ENCODE measurements at regions not wholly inside any gene's neighbourhood (a gene's known extent, or its start where the extent isn't known, plus 50 kb on each side); places are given as distances from the start of the nearest gene placed in this dataset.

- TF ChIP-seq TCF12 (IDR thresholded peaks at IDR 0.05; ENCODE audit: low read depth, low read length) (no peak), NFYA (IDR thresholded peaks at IDR 0.05; ENCODE audit: borderline replicate concordance, low read depth, low read length) (no peak), SIX5 (IDR thresholded peaks at IDR 0.05; ENCODE audit: low read depth, low read length, severe bottlenecking) (no peak), RAD21 (IDR thresholded peaks at IDR 0.05; ENCODE audit: insufficient read depth, low read depth, low read length) (no peak), MTA2 (IDR thresholded peaks at IDR 0.05; ENCODE audit: low read depth) (no peak)
- TF ChIP-seq, protein P1, sequence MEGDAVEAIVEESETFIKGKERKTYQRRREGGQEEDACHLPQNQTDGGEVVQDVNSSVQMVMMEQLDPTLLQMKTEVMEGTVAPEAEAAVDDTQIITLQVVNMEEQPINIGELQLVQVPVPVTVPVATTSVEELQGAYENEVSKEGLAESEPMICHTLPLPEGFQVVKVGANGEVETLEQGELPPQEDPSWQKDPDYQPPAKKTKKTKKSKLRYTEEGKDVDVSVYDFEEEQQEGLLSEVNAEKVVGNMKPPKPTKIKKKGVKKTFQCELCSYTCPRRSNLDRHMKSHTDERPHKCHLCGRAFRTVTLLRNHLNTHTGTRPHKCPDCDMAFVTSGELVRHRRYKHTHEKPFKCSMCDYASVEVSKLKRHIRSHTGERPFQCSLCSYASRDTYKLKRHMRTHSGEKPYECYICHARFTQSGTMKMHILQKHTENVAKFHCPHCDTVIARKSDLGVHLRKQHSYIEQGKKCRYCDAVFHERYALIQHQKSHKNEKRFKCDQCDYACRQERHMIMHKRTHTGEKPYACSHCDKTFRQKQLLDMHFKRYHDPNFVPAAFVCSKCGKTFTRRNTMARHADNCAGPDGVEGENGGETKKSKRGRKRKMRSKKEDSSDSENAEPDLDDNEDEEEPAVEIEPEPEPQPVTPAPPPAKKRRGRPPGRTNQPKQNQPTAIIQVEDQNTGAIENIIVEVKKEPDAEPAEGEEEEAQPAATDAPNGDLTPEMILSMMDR (IDR thresholded peaks at IDR 0.05 in 2 of 3, conservative IDR thresholded peaks at IDR 0.05 in 1 of 3; ENCODE audit: control insufficient read depth in 2 of 3, extremely low read depth in 1 of 3, insufficient read depth in 1 of 3, low read depth in 3 of 3, low read length in 3 of 3), result no peak
- TF ChIP-seq, protein P2, sequence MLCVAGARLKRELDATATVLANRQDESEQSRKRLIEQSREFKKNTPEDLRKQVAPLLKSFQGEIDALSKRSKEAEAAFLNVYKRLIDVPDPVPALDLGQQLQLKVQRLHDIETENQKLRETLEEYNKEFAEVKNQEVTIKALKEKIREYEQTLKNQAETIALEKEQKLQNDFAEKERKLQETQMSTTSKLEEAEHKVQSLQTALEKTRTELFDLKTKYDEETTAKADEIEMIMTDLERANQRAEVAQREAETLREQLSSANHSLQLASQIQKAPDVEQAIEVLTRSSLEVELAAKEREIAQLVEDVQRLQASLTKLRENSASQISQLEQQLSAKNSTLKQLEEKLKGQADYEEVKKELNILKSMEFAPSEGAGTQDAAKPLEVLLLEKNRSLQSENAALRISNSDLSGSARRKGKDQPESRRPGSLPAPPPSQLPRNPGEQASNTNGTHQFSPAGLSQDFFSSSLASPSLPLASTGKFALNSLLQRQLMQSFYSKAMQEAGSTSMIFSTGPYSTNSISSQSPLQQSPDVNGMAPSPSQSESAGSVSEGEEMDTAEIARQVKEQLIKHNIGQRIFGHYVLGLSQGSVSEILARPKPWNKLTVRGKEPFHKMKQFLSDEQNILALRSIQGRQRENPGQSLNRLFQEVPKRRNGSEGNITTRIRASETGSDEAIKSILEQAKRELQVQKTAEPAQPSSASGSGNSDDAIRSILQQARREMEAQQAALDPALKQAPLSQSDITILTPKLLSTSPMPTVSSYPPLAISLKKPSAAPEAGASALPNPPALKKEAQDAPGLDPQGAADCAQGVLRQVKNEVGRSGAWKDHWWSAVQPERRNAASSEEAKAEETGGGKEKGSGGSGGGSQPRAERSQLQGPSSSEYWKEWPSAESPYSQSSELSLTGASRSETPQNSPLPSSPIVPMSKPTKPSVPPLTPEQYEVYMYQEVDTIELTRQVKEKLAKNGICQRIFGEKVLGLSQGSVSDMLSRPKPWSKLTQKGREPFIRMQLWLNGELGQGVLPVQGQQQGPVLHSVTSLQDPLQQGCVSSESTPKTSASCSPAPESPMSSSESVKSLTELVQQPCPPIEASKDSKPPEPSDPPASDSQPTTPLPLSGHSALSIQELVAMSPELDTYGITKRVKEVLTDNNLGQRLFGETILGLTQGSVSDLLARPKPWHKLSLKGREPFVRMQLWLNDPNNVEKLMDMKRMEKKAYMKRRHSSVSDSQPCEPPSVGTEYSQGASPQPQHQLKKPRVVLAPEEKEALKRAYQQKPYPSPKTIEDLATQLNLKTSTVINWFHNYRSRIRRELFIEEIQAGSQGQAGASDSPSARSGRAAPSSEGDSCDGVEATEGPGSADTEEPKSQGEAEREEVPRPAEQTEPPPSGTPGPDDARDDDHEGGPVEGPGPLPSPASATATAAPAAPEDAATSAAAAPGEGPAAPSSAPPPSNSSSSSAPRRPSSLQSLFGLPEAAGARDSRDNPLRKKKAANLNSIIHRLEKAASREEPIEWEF (IDR thresholded peaks at IDR 0.05; ENCODE audit: insufficient replicate concordance, low read depth, low read length), result no peak
Measured at GRCh38 chr15:92714077-92714476, 58.5 kb upstream of the FAM174B start.
